Loucy (cell line): ENCODE measurements at regions not wholly inside any gene's neighbourhood (a gene's known extent, or its start where the extent isn't known, plus 50 kb on each side); places are given as distances from the start of the nearest gene placed in this dataset.

ENCODE experiments used
- H2AFZ ChIP-seq: fragments of 200-600 bp; sonication (generic); 2 replicates; pipeline ENCODE4 v1.6.0; 2016; ENCODE audit warnings: antibody characterized with exemption, mild to moderate bottlenecking, low read length, moderate library complexity
- H3F3A ChIP-seq: fragments of 200-600 bp; 2 replicates; pipeline ENCODE4 v1.6.0; 2016; ENCODE audit warnings: antibody characterized with exemption, low read depth, mild to moderate bottlenecking
- H3K27me3 ChIP-seq: fragments of 200-600 bp; sonication (generic); 2 replicates; pipeline ENCODE4 v1.6.1; 2014; ENCODE audit warnings: low read length, mild to moderate bottlenecking; ENCODE audit not compliant: insufficient read depth, poor library complexity, severe bottlenecking
- H3K36me3 ChIP-seq: fragments of 200-600 bp; sonication (generic); 2 replicates; pipeline ENCODE4 v1.6.1; 2016; ENCODE audit warnings: low read length; ENCODE audit not compliant: insufficient read depth
- H3K4me1 ChIP-seq: fragments of 200-600 bp; sonication (generic); 2 replicates; pipeline ENCODE4 v1.5.1; 2014; ENCODE audit warnings: low read length, mild to moderate bottlenecking; ENCODE audit not compliant: insufficient read depth, poor library complexity, severe bottlenecking
- H3K4me2 ChIP-seq: fragments of 200-600 bp; sonication (generic); 2 replicates; pipeline ENCODE4 v1.6.0; 2014; ENCODE audit warnings: antibody characterized with exemption, low read length, low read depth, mild to moderate bottlenecking; ENCODE audit not compliant: poor library complexity, severe bottlenecking
- H3K4me3 ChIP-seq: fragments of 200-600 bp; sonication (generic); 2 replicates; pipeline ENCODE4 v1.5.1; 2014; ENCODE audit warnings: low read length, mild to moderate bottlenecking, mixed read lengths; ENCODE audit not compliant: poor library complexity, severe bottlenecking
- H3K79me2 ChIP-seq: fragments of 200-600 bp; sonication (generic); 2 replicates; pipeline ENCODE4 v1.6.1; 2014; ENCODE audit warnings: low read length; ENCODE audit not compliant: insufficient read depth
- H3K9ac ChIP-seq: fragments of 200-600 bp; sonication (generic); 2 replicates; pipeline ENCODE4 v1.6.0; 2014; ENCODE audit warnings: mild to moderate bottlenecking, low read depth, low read length, moderate library complexity; ENCODE audit not compliant: poor library complexity, severe bottlenecking
- H3K9me2 ChIP-seq: fragments of 200-600 bp; sonication (generic); replicated peaks from 2 replicates; pipeline ENCODE4 v1.6.1; 2016; ENCODE audit warnings: low read depth, low read length, mixed read lengths
- H3K9me3 ChIP-seq: fragments of 200-600 bp; sonication (generic); 2 replicates; pipeline ENCODE4 v1.6.1; 2014; ENCODE audit warnings: mild to moderate bottlenecking, antibody characterized with exemption, low read length, low read depth; ENCODE audit not compliant: insufficient read depth
- H4K20me1 ChIP-seq: fragments of 200-600 bp; sonication (generic); 2 replicates; pipeline ENCODE4 v1.6.0; 2014; ENCODE audit warnings: antibody characterized with exemption, low read length, mild to moderate bottlenecking; ENCODE audit not compliant: insufficient read depth, poor library complexity, severe bottlenecking
- EZH2phosphoT487 ChIP-seq: fragments of 200-600 bp; IDR thresholded peaks from 2 replicates; pipeline ENCODE4 v1.6.1; 2018; ENCODE audit warnings: antibody characterized with exemption, mild to moderate bottlenecking, moderate library complexity, borderline replicate concordance
- TF ChIP-seq, protein P1 (sequence below): fragments of 200-600 bp; sonication (generic); conservative IDR thresholded peaks from 2 replicates; pipeline ENCODE4 v1.5.1; 2014; ENCODE audit warnings: mild to moderate bottlenecking, antibody characterized with exemption, low read length

DNA sequence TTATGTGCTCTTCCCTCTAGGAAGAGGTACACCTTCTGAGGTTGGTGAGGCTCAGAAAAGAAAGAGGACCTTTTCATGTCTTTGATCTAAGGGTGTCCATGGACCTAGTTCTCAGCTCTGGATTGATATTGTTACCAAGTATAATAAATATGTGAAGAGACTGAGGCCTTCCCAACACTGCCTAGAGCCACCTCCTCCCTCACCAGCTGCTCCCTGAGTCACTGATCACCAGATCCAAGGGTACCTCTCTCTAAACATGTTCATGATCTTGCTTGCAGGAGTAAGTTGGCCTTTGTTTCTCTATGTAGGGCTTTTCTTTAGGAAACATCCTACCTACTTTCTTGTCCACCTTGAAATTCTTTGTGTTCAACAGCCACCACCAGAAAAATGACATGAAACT, 218.8 kb upstream of the ADRA1B start:
- Histone ChIP-seq H3K4me2 (no peak overlapping the region), H3K36me3 (no peaks in the 10 kb centered on the region), H3F3A (no peaks in the 10 kb centered on the region), H3K9me3 (no peaks in the 10 kb centered on the region), H3K9me2 (no peaks in the 10 kb centered on the region), H3K79me2 (no peaks in the 10 kb centered on the region), H3K27me3 (no peaks in the 10 kb centered on the region), H2AFZ (no peak overlapping the region), H3K9ac (no peak overlapping the region), H3K4me3 (no peak overlapping the region), H3K4me1 (no peaks in the 10 kb centered on the region), H4K20me1 (no peaks in the 10 kb centered on the region)
- TF ChIP-seq, protein P1, sequence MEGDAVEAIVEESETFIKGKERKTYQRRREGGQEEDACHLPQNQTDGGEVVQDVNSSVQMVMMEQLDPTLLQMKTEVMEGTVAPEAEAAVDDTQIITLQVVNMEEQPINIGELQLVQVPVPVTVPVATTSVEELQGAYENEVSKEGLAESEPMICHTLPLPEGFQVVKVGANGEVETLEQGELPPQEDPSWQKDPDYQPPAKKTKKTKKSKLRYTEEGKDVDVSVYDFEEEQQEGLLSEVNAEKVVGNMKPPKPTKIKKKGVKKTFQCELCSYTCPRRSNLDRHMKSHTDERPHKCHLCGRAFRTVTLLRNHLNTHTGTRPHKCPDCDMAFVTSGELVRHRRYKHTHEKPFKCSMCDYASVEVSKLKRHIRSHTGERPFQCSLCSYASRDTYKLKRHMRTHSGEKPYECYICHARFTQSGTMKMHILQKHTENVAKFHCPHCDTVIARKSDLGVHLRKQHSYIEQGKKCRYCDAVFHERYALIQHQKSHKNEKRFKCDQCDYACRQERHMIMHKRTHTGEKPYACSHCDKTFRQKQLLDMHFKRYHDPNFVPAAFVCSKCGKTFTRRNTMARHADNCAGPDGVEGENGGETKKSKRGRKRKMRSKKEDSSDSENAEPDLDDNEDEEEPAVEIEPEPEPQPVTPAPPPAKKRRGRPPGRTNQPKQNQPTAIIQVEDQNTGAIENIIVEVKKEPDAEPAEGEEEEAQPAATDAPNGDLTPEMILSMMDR: no peak
- no peak for TF ChIP-seq EZH2phosphoT487

DNA sequence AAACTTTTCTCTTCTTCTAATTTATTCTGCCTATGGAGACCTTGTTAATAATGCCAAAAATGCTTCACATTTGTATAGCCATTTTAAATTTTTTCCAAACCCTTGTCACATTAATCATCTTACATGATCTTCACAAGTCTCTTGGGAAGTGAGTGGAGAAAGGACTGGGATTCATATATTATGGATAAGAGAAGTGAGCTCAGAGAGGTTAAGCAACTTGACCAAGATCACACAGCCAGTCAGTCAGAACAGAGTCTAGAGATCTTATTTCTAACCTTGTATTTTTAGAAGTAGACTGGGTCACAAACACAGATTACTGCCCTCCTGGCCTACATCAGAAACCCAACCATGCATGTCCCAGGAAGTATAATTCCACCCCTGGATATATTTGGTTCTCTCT, 218.0 kb upstream of the ADRA1B start:
- Histone ChIP-seq H3K4me2 (no peak overlapping the region), H3K36me3 (no peaks in the 10 kb centered on the region), H3K79me2 (no peaks in the 10 kb centered on the region), H3K9me3 (no peaks in the 10 kb centered on the region), H3K4me1 (no peaks in the 10 kb centered on the region), H3K27me3 (no peaks in the 10 kb centered on the region), H2AFZ (no peak overlapping the region), H4K20me1 (no peaks in the 10 kb centered on the region), H3K4me3 (no peak overlapping the region), H3F3A (no peaks in the 10 kb centered on the region), H3K9ac (no peak overlapping the region), H3K9me2 (no peaks in the 10 kb centered on the region)
- TF ChIP-seq, protein P1: no peak
- TF ChIP-seq EZH2phosphoT487: no peak

DNA sequence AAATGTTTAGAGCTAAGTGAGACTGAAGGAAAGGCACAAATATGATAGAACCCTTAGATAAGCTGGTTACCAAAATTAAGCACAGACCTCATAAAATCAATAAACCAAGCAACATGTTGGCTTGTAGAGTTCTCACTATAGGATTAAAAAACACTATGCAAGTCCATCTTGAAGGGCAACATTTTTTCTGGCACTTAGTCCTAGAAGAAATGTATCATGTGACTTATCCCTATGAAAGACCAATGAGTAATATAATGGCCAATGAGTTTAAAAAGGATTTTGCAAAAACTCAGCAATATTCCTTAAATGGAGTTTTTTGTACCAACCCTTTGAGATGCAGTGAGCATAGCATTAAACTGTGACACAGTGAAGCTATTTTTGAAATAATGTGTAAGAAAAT, 216.3 kb upstream of the ADRA1B start:
- Histone ChIP-seq H2AFZ (no peak overlapping the region), H3K4me3 (no peak overlapping the region), H3K4me1 (no peaks in the 10 kb centered on the region), H3K9me3 (no peaks in the 10 kb centered on the region), H3K27me3 (no peaks in the 10 kb centered on the region), H3K9ac (no peak overlapping the region), H3K9me2 (no peaks in the 10 kb centered on the region), H3K36me3 (no peaks in the 10 kb centered on the region), H3K79me2 (no peaks in the 10 kb centered on the region), H3K4me2 (no peak overlapping the region), H3F3A (no peaks in the 10 kb centered on the region), H4K20me1 (no peaks in the 10 kb centered on the region)
- TF ChIP-seq, protein P1: no peak
- no peak for TF ChIP-seq EZH2phosphoT487
